Natural killer cell treated with Interleukin-12 subunit alpha and Interleukin-12 subunit beta and Interleukin-15 and Interleukin-18, amount 100 ng/mL, for 72 hours (primary cell): ENCODE measurements at regions not wholly inside any gene's neighbourhood (a gene's known extent, or its start where the extent isn't known, plus 50 kb on each side); places are given as distances from the start of the nearest gene placed in this dataset.
A peak's percentile ranks its signal among the peaks of the same experiment; 100 is the strongest.
"Not testable (repeated sequence)": the region's sequence is repeated elsewhere in the genome, so short reads cannot be mapped to it uniquely, and the experiment has no call there.

ENCODE experiments used
- ATAC-seq, 2 donors: fragments of 150-1000 bp; cut with Tn5 transposase in 1 of 2; sonication (Bioruptor Pico), chemical (Tn5 transposase) in 1 of 2; 2 replicates each; pipeline ENCODE4 v1.10.0; 2021
- DNase-seq: peaks from one replicate; pipeline ENCODE4 v3.0.0; 2022; ENCODE audit warnings: low spot score
- H3K27ac Mint-ChIP-seq, 2 donors: 1 replicate in 1 of 2; 2 replicates in 1 of 2; pipeline ENCODE4 v1.8.0; 2022; ENCODE audit warnings: mixed read lengths in 2 of 2, mild to moderate bottlenecking in 1 of 2, moderate library complexity in 1 of 2
- H3K27me3 Mint-ChIP-seq, 2 donors: 1 replicate in 1 of 2; 2 replicates in 1 of 2; pipeline ENCODE4 v1.8.0; 2022; ENCODE audit warnings: mixed read lengths in 2 of 2
- H3K36me3 Mint-ChIP-seq: one replicate; pipeline ENCODE4 v1.8.0; 2022; ENCODE audit warnings: mixed read lengths
- H3K4me1 Mint-ChIP-seq, 2 donors: 1 replicate in 1 of 2; 2 replicates in 1 of 2; pipeline ENCODE4 v1.8.0; 2022; ENCODE audit warnings: low read depth in 2 of 2, mixed read lengths in 2 of 2, mild to moderate bottlenecking in 1 of 2
- H3K4me3 Mint-ChIP-seq: one replicate; pipeline ENCODE4 v1.8.0; 2022; ENCODE audit warnings: mixed read lengths
- H3K9me3 Mint-ChIP-seq: 2 replicates; pipeline ENCODE4 v1.8.0; 2022; ENCODE audit warnings: mixed read lengths

DNA sequence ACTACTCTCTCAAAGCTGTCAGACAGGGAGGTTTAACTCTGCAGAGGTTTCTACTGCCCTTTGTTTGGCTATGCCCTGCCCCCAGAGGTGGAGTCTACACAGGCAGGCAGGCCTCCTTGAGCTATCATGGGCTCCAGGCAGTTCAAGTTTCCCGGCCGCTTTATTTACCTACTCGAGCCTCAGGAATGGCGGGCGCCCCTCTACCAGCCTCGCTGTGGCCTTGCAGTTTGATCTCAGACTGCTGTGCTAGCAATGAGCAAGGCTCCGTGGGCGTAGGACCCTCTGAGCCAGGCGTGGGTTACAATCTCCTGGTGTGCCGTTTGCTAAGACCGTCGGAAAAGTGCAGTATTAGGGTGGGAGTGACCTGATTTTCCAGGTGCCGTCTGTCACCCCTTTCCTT lies 124.3 kb downstream of the PTCHD1 start:
- H3K4me3 Mint-ChIP-seq, H3K27me3 Mint-ChIP-seq, H3K4me1 Mint-ChIP-seq, H3K36me3 Mint-ChIP-seq, ATAC-seq, H3K27ac Mint-ChIP-seq, DNase-seq: not testable (repeated sequence)
- peaks cover 18% of the 10 kb centered on the region for H3K9me3 Mint-ChIP-seq

GRCh38 chrX:23465105-23465791 lies 130.6 kb downstream of the PTCHD1 start:
- ATAC-seq (no peak), DNase-seq (no peak)
- no peak overlapping the region for H3K4me3 Mint-ChIP-seq
- H3K27ac Mint-ChIP-seq = no peak overlapping the region
- H3K36me3 Mint-ChIP-seq = peaks cover 5% of the 10 kb centered on the region
- H3K4me1 Mint-ChIP-seq = no peaks in the 10 kb centered on the region
- no peaks in the 10 kb centered on the region for H3K27me3 Mint-ChIP-seq
- peaks cover 13% of the 10 kb centered on the region for H3K9me3 Mint-ChIP-seq

DNA sequence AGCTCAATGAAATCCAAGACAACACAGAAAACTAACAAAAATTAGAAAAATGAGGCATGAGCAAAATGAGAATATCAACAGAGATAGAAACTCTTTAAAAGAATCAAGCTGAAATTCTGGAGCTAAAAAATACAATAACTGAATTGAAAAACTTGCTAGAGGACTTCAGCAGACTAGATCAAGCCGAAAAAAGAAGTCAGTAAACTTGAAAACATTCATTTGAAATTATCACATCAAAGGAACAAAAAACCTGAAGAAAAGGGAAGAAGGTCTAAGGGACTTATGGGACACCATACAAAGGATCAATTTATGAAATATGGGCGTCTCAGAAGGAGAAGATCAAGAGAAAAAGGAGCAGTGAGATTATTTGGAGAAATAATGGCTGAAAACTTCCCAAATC lies 131.3 kb downstream of the PTCHD1 start:
- no peaks in the 10 kb centered on the region for H3K4me1 Mint-ChIP-seq
- H3K27ac Mint-ChIP-seq = no peak overlapping the region
- H3K9me3 Mint-ChIP-seq = peaks cover 16% of the 10 kb centered on the region
- no peak for DNase-seq
- peaks cover 5% of the 10 kb centered on the region for H3K36me3 Mint-ChIP-seq
- ATAC-seq = no peak
- H3K27me3 Mint-ChIP-seq = no peaks in the 10 kb centered on the region
- H3K4me3 Mint-ChIP-seq = no peak overlapping the region

GRCh38 chrX:23478056-23478455 lies 143.4 kb downstream of the PTCHD1 start:
- Mint-ChIP-seq H3K4me1 (no peaks in the 10 kb centered on the region), H3K4me3 (no peak overlapping the region), H3K27ac (no peak overlapping the region), H3K27me3 (peaks cover 0 to 7% of the 10 kb centered on the region in 2 donors), H3K36me3 (no peaks in the 10 kb centered on the region), H3K9me3 (peaks cover 12% of the 10 kb centered on the region)
- ATAC-seq (no peak), DNase-seq (no peak)

GRCh38 chrX:23478561-23478960 lies 143.9 kb downstream of the PTCHD1 start:
- H3K36me3 Mint-ChIP-seq = no peaks in the 10 kb centered on the region
- no peaks in the 10 kb centered on the region for H3K4me1 Mint-ChIP-seq
- no peak overlapping the region for H3K27ac Mint-ChIP-seq
- ATAC-seq (no peak), DNase-seq (no peak)
- peaks cover 0 to 7% of the 10 kb centered on the region in 2 donors for H3K27me3 Mint-ChIP-seq
- no peak overlapping the region for H3K4me3 Mint-ChIP-seq
- H3K9me3 Mint-ChIP-seq = peaks cover 12% of the 10 kb centered on the region

GRCh38 chrX:23482561-23482960 lies 147.9 kb downstream of the PTCHD1 start:
- ATAC-seq = no peak
- no peak overlapping the region for H3K4me3 Mint-ChIP-seq
- no peaks in the 10 kb centered on the region for H3K36me3 Mint-ChIP-seq
- DNase-seq = no peak
- no peak overlapping the region for H3K27ac Mint-ChIP-seq
- H3K9me3 Mint-ChIP-seq = peaks cover 3% of the 10 kb centered on the region
- no peaks in the 10 kb centered on the region for H3K27me3 Mint-ChIP-seq
- no peaks in the 10 kb centered on the region for H3K4me1 Mint-ChIP-seq

DNA sequence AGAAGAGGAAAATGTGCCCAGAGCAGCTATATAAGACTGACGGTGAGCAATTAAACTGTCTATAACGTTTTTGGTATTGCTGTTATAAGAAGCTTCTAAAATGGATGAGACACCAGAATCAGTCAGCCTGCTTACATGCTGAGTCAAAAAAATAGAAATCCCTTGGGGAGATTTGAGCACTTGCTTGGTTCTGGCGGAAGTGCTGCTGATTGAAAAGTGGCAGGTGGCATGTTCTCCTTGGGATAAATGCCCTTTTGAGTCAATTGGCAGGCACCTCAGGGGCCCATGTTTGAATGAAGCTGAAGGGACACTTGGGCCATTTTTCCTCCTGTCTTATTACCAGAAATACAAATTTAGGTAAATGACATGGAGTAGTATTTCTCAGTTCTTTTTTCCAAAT lies 148.7 kb downstream of the PTCHD1 start:
- ATAC-seq (no peak), DNase-seq (no peak)

GRCh38 chrX:23493941-23494374 lies 159.3 kb downstream of the PTCHD1 start:
- ATAC-seq (peak; percentile 70 to 73), DNase-seq (no peak)
- Mint-ChIP-seq H3K4me1 (peaks cover 6 to 8% of the 10 kb centered on the region in 2 donors), H3K27ac (no peak overlapping the region), H3K27me3 (peaks cover 0 to 4% of the 10 kb centered on the region in 2 donors), H3K4me3 (no peak overlapping the region), H3K9me3 (peaks cover 2% of the 10 kb centered on the region), H3K36me3 (no peaks in the 10 kb centered on the region)

More for the DNA sequence above, 148.7 kb downstream of the PTCHD1 start:
- no peaks in the 10 kb centered on the region for H3K27me3 Mint-ChIP-seq
- H3K36me3 Mint-ChIP-seq = no peaks in the 10 kb centered on the region
- peaks cover 3% of the 10 kb centered on the region for H3K9me3 Mint-ChIP-seq
- H3K4me1 Mint-ChIP-seq = no peaks in the 10 kb centered on the region
- H3K4me3 Mint-ChIP-seq = no peak overlapping the region
- H3K27ac Mint-ChIP-seq = no peak overlapping the region

DNA sequence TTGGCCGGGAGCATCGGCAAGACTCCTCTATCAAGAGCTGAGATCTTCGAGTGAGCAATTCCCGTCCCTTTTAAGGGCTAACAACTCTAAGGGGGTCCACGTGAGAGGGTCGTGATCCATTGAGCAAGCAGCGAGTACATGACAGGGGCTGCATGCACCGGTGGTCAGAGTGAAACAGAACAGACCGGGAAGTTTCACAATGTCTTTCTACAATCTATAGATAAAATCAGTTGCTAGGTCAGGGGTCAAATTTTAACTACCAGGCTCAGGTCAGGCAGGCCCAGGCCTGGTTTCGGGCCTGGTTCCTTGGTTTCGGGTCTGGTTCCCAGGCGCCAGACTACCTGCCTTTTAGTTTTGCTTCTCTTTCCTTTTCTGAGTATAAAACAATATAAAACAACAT lies 160.1 kb downstream of the PTCHD1 start:
- Mint-ChIP-seq H3K9me3 (peaks cover 1% of the 10 kb centered on the region), H3K4me1 (peaks cover 6 to 8% of the 10 kb centered on the region in 2 donors), H3K27ac (no peak overlapping the region), H3K36me3 (no peaks in the 10 kb centered on the region), H3K4me3 (no peak overlapping the region), H3K27me3 (peaks cover 0 to 4% of the 10 kb centered on the region in 2 donors)
- no peak for ATAC-seq
- DNase-seq = no peak

- ATAC-seq = no peak
- H3K36me3 Mint-ChIP-seq = no peaks in the 10 kb centered on the region
- DNase-seq = no peak
- H3K4me3 Mint-ChIP-seq = no peak overlapping the region
- no peaks in the 10 kb centered on the region for H3K9me3 Mint-ChIP-seq
- H3K27ac Mint-ChIP-seq = no peak overlapping the region
- no peaks in the 10 kb centered on the region for H3K27me3 Mint-ChIP-seq
- H3K4me1 Mint-ChIP-seq = peaks cover 6 to 8% of the 10 kb centered on the region in 2 donors
These were observed 163.3 kb downstream of the PTCHD1 start for GRCh38 chrX:23497919-23498318.

GRCh38 chrX:23501974-23502373 lies 165.3 kb upstream of the PRDX4 start:
- no peaks in the 10 kb centered on the region for H3K36me3 Mint-ChIP-seq
- no peak for ATAC-seq
- no peak for DNase-seq
- no peak overlapping the region for H3K4me3 Mint-ChIP-seq
- H3K4me1 Mint-ChIP-seq = no peaks in the 10 kb centered on the region
- H3K27ac Mint-ChIP-seq = no peak overlapping the region
- H3K9me3 Mint-ChIP-seq = no peaks in the 10 kb centered on the region
- H3K27me3 Mint-ChIP-seq = peaks cover 0 to 3% of the 10 kb centered on the region in 2 donors

DNA sequence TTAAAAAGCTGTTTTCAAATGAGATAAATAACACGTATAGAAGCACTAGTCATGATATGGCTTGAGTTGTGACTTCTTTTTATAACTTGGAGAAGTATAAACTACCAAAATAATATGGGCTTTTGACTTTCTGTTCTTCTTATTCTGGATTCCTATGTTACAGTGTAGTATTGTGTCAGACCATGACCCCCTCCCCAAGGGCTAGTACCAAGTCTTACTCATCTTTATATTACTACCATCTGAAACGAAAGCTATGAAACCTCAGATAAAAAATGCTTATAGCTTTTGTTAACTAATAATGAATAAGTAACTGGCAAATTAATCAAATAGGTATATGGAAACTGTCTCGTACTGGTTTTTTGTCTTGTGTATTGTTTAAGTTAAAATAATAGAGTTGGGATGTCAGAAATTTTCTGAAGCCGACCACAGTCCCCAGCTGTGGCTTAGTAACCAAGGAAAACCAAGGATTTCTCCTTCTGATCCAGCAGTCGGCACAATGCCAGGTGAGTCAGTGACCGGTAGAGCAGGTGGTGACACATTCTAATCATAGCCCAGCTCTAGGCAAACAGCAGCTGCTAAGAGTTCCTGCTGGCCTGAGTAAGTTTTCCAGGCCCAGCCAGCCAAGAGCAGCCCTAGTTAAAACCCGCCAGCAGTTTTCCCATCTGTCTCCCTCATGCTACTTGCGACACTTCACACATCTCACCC lies 163.3 kb upstream of the PRDX4 start:
- Mint-ChIP-seq H3K36me3 (no peaks in the 10 kb centered on the region), H3K4me3 (no peak overlapping the region), H3K9me3 (no peaks in the 10 kb centered on the region), H3K27ac (no peak overlapping the region), H3K27me3 (peaks cover 0 to 8% of the 10 kb centered on the region in 2 donors), H3K4me1 (no peaks in the 10 kb centered on the region)
- DNase-seq (no peak), ATAC-seq (no peak)

DNA sequence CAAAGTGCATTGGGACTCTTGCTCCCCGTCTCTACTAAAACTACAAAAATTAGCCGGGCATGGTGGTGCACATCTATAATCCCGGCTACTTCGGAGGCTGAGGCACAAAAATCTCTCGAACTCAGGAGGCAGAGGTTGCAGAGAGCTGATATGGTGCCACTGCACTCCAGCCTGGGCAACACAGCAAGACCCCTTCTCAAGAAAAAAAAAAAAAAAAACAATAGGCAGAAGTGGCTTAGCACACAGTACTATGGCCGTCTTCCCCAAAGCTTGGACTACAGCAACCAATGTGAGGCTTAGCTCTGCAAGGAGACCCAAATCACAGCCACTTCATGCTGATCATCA lies 162.8 kb upstream of the PRDX4 start:
- no peaks in the 10 kb centered on the region for H3K4me1 Mint-ChIP-seq
- no peaks in the 10 kb centered on the region for H3K36me3 Mint-ChIP-seq
- no peak for ATAC-seq
- peaks cover 0 to 8% of the 10 kb centered on the region in 2 donors for H3K27me3 Mint-ChIP-seq
- no peak for DNase-seq
- no peak overlapping the region for H3K27ac Mint-ChIP-seq
- no peak overlapping the region for H3K4me3 Mint-ChIP-seq
- H3K9me3 Mint-ChIP-seq = no peaks in the 10 kb centered on the region

GRCh38 chrX:23504895-23505294 lies 162.4 kb upstream of the PRDX4 start:
- DNase-seq (no peak), ATAC-seq (no peak)
- Mint-ChIP-seq H3K27ac (no peak overlapping the region), H3K4me3 (no peak overlapping the region), H3K4me1 (no peaks in the 10 kb centered on the region), H3K36me3 (no peaks in the 10 kb centered on the region), H3K27me3 (peaks cover 0 to 8% of the 10 kb centered on the region in 2 donors), H3K9me3 (no peaks in the 10 kb centered on the region)
